H1 (cell line): ENCODE measurements at regions not wholly inside any gene's neighbourhood (a gene's known extent, or its start where the extent isn't known, plus 50 kb on each side); places are given as distances from the start of the nearest gene placed in this dataset.

Experiments
- RXRA ChIP-seq: IDR thresholded peaks from 2 replicates; pipeline ENCODE4 v1.6.1; 2011; ENCODE audit warnings: low read depth, mild to moderate bottlenecking, low read length, moderate library complexity; ENCODE audit not compliant: insufficient read depth
- SAP30 ChIP-seq: fragments of 300-600 bp; sonication (generic); IDR thresholded peaks from 2 replicates; pipeline ENCODE4 v1.7.1; 2012; ENCODE audit warnings: low read length, moderate library complexity, mild to moderate bottlenecking, inconsistent platforms; ENCODE audit not compliant: insufficient read depth, insufficient replicate concordance
- SP4 ChIP-seq: IDR thresholded peaks from 2 replicates; pipeline ENCODE4 v1.6.1; 2012; ENCODE audit warnings: low read length, inconsistent platforms
- ZNF274 ChIP-seq: IDR thresholded peaks from 2 replicates; pipeline ENCODE4 v1.7.0; 2012; ENCODE audit warnings: low read length, borderline replicate concordance; ENCODE audit errors: extremely low read depth

GRCh38 chr6:121940728-121941127 lies 458.7 kb upstream of the HSF2 start (continued):
- TF ChIP-seq ZNF274: no peak
- no peak for TF ChIP-seq SP4
- no peak for TF ChIP-seq RXRA
- TF ChIP-seq SAP30: no peak
- TF ChIP-seq, all 59 proteins: peak for 0
